MM.1S (cell line): ENCODE measurements at regions not wholly inside any gene's neighbourhood (a gene's known extent, or its start where the extent isn't known, plus 50 kb on each side); places are given as distances from the start of the nearest gene placed in this dataset.

Experiments used
- DNase-seq: peaks from one replicate; pipeline ENCODE4 v3.0.0-alpha.2; 2015
- H2AFZ ChIP-seq: fragments of 300-600 bp; sonication (generic); 2 replicates; pipeline ENCODE4 v1.6.0; 2016; ENCODE audit warnings: antibody characterized with exemption, low read length
- H3F3A ChIP-seq: fragments of 300-600 bp; sonication (generic); 2 replicates; pipeline ENCODE4 v1.6.1; 2016; ENCODE audit warnings: mild to moderate bottlenecking, antibody characterized with exemption, low read length, moderate library complexity, mixed read lengths; ENCODE audit not compliant: insufficient read depth
- H3K27ac ChIP-seq: fragments of 300-600 bp; sonication (generic); 2 replicates; pipeline ENCODE4 v1.5.1; 2016; ENCODE audit warnings: mild to moderate bottlenecking, low read length
- H3K27me3 ChIP-seq: fragments of 300-600 bp; sonication (generic); replicated peaks from 2 replicates; pipeline ENCODE4 v1.6.0; 2016; ENCODE audit warnings: low read length; ENCODE audit not compliant: insufficient read depth
- H3K36me3 ChIP-seq: fragments of 300-600 bp; sonication (generic); replicated peaks from 2 replicates; pipeline ENCODE4 v1.6.1; 2016; ENCODE audit warnings: mild to moderate bottlenecking, low read length, mixed read lengths; ENCODE audit not compliant: insufficient read depth
- H3K4me1 ChIP-seq: fragments of 300-600 bp; sonication (generic); 2 replicates; pipeline ENCODE4 v1.6.1; 2016; ENCODE audit warnings: low read length, mixed read lengths
- H3K4me2 ChIP-seq: fragments of 300-600 bp; sonication (generic); 2 replicates; pipeline ENCODE4 v1.6.0; 2016; ENCODE audit warnings: low read depth, low read length
- H3K4me3 ChIP-seq: fragments of 300-600 bp; sonication (generic); 2 replicates; pipeline ENCODE4 v1.5.1; 2016; ENCODE audit warnings: low read length, mixed read lengths
- H3K79me2 ChIP-seq: fragments of 300-600 bp; sonication (generic); 2 replicates; pipeline ENCODE4 v1.6.1; 2016; ENCODE audit warnings: mixed run types, low read length, mixed read lengths
- H3K9ac ChIP-seq: fragments of 300-600 bp; sonication (generic); 2 replicates; pipeline ENCODE4 v1.6.1; 2016; ENCODE audit warnings: low read length, mixed read lengths
- H3K9me2 ChIP-seq: fragments of 300-600 bp; sonication (generic); replicated peaks from 2 replicates; pipeline ENCODE4 v1.6.1; 2016; ENCODE audit warnings: mild to moderate bottlenecking, low read length, mixed read lengths; ENCODE audit not compliant: insufficient read depth
- H3K9me3 ChIP-seq: fragments of 300-600 bp; sonication (generic); replicated peaks from 2 replicates; pipeline ENCODE4 v1.6.1; 2016; ENCODE audit warnings: mild to moderate bottlenecking, low read length, mixed read lengths; ENCODE audit not compliant: insufficient read depth
- H4K20me1 ChIP-seq: fragments of 300-600 bp; sonication (generic); 2 replicates; pipeline ENCODE4 v1.6.1; 2016; ENCODE audit warnings: mild to moderate bottlenecking, low read length, moderate library complexity, mixed read lengths; ENCODE audit not compliant: insufficient read depth
- CTCF ChIP-seq: fragments of 300-600 bp; sonication (generic); IDR thresholded peaks from 2 replicates; pipeline ENCODE4 v1.5.1; 2016; ENCODE audit warnings: antibody characterized with exemption, low read length, mixed read lengths
- EZH2 ChIP-seq: fragments of 300-600 bp; sonication (generic); optimal IDR thresholded peaks from 2 replicates; pipeline ENCODE3; 2017; ENCODE audit warnings: low read depth, mild to moderate bottlenecking, antibody characterized with exemption, low read length, mixed read lengths
- EZH2phosphoT487 ChIP-seq: fragments of 300-600 bp; sonication (generic); IDR thresholded peaks from 2 replicates; pipeline ENCODE4 v1.6.1; 2018; ENCODE audit warnings: antibody characterized with exemption, low read length

GRCh38 chr13:85243831-85244230 is 555.4 kb downstream of the SLITRK6 start:
- Histone ChIP-seq H3K27ac (no peak overlapping the region), H3K9me2 (no peaks in the 10 kb centered on the region), H4K20me1 (no peaks in the 10 kb centered on the region), H3K4me3 (no peak overlapping the region), H3K4me2 (no peak overlapping the region), H3K79me2 (no peaks in the 10 kb centered on the region), H3K27me3 (no peaks in the 10 kb centered on the region), H2AFZ (no peak overlapping the region), H3K9ac (no peak overlapping the region), H3F3A (no peaks in the 10 kb centered on the region), H3K4me1 (no peaks in the 10 kb centered on the region), H3K9me3 (no peaks in the 10 kb centered on the region), H3K36me3 (no peaks in the 10 kb centered on the region)
- TF ChIP-seq CTCF (no peak), EZH2phosphoT487 (no peak), EZH2 (no peak)
- DNase-seq, result no peak

GRCh38 chr13:85241060-85241459 is 558.2 kb downstream of the SLITRK6 start:
- Histone ChIP-seq H3K36me3 (no peaks in the 10 kb centered on the region), H3K9me3 (no peaks in the 10 kb centered on the region), H3K4me3 (no peak overlapping the region), H3K27ac (no peak overlapping the region), H2AFZ (no peak overlapping the region), H3F3A (no peaks in the 10 kb centered on the region), H3K79me2 (no peaks in the 10 kb centered on the region), H3K9ac (no peak overlapping the region), H4K20me1 (no peaks in the 10 kb centered on the region), H3K4me2 (no peak overlapping the region), H3K9me2 (no peaks in the 10 kb centered on the region), H3K27me3 (no peaks in the 10 kb centered on the region), H3K4me1 (no peaks in the 10 kb centered on the region)
- DNase-seq, result no peak
- no peak for TF ChIP-seq EZH2
- TF ChIP-seq EZH2phosphoT487, result no peak
- TF ChIP-seq CTCF, result no peak

GRCh38 chr13:85236413-85236812 is 562.8 kb downstream of the SLITRK6 start:
- H3K79me2 ChIP-seq, result no peaks in the 10 kb centered on the region
- H2AFZ ChIP-seq, result no peak overlapping the region
- H3K4me1 ChIP-seq, result no peaks in the 10 kb centered on the region
- no peak overlapping the region for H3K4me3 ChIP-seq
- H3K9me2 ChIP-seq, result no peaks in the 10 kb centered on the region
- no peak for DNase-seq
- no peaks in the 10 kb centered on the region for H3K9me3 ChIP-seq
- TF ChIP-seq EZH2phosphoT487 (no peak), CTCF (no peak), EZH2 (no peak)
- H3F3A ChIP-seq, result no peaks in the 10 kb centered on the region
- no peaks in the 10 kb centered on the region for H4K20me1 ChIP-seq
- no peak overlapping the region for H3K9ac ChIP-seq
- H3K4me2 ChIP-seq, result no peak overlapping the region
- H3K27me3 ChIP-seq, result no peaks in the 10 kb centered on the region
- no peaks in the 10 kb centered on the region for H3K36me3 ChIP-seq
- no peak overlapping the region for H3K27ac ChIP-seq
